Keratinocyte (primary cell): ENCODE measurements at regions not wholly inside any gene's neighbourhood (a gene's known extent, or its start where the extent isn't known, plus 50 kb on each side); places are given as distances from the start of the nearest gene placed in this dataset.

ENCODE experiments used
- DNase-seq: peaks from one replicate; pipeline ENCODE4 v3.0.0-alpha.2; 2011; ENCODE audit warnings: low read depth, missing footprints, low spot score
- FAIRE-seq: peaks from 2 replicates; lab custom pipeline; 2011; peaks lifted over from hg19 to GRCh38; lab: Jason Lieb, UNC
- H2AFZ ChIP-seq: 2 replicates; pipeline ENCODE4 v1.6.0; 2012; ENCODE audit warnings: low read length, control low read depth, inconsistent platforms; ENCODE audit not compliant: control insufficient read depth
- H3K27ac ChIP-seq: 2 replicates; pipeline ENCODE4 v1.5.1; 2011; ENCODE audit warnings: low read length; ENCODE audit not compliant: control insufficient read depth, insufficient read depth
- H3K27me3 ChIP-seq: 3 replicates; pipeline ENCODE4 v1.6.0; 2011; ENCODE audit warnings: low read length; ENCODE audit not compliant: control insufficient read depth, insufficient read depth; ENCODE audit errors: extremely low read depth
- H3K36me3 ChIP-seq, 2 experiments: 2 replicates in 1 of 2; 3 replicates in 1 of 2; pipeline ENCODE4 v1.5.1; 2011; ENCODE audit warnings: low read length in 2 of 2, mild to moderate bottlenecking in 1 of 2; ENCODE audit not compliant: control insufficient read depth in 2 of 2, insufficient read depth in 2 of 2; ENCODE audit errors: extremely low read depth in 1 of 2
- H3K4me1 ChIP-seq: 3 replicates; pipeline ENCODE4 v1.5.1; 2011; ENCODE audit warnings: low read length; ENCODE audit not compliant: control insufficient read depth, insufficient read depth; ENCODE audit errors: extremely low read depth
- H3K4me2 ChIP-seq: 3 replicates; pipeline ENCODE4 v1.6.0; 2011; ENCODE audit warnings: low read depth, low read length; ENCODE audit not compliant: control insufficient read depth, insufficient read depth; ENCODE audit errors: extremely low read depth
- H3K4me3 ChIP-seq, 3 experiments: fragments of 200-600 bp in 1 of 3; sonication (generic) in 1 of 3; 2 replicates in 2 of 3; 3 replicates in 1 of 3; pipeline ENCODE4 v1.5.1; 2011 to 2016; ENCODE audit warnings: low read length in 3 of 3, mild to moderate bottlenecking in 3 of 3, control low read depth in 2 of 3, inconsistent platforms in 1 of 3, low read depth in 1 of 3, mixed read lengths in 1 of 3, mixed run types in 1 of 3, moderate library complexity in 1 of 3; ENCODE audit not compliant: control insufficient read depth in 2 of 3, insufficient read depth in 2 of 3; ENCODE audit errors: extremely low read depth in 1 of 3
- H3K79me2 ChIP-seq: 2 replicates; pipeline ENCODE4 v1.6.0; 2012; ENCODE audit warnings: low read length; ENCODE audit not compliant: control insufficient read depth, insufficient read depth
- H3K9ac ChIP-seq: 3 replicates; pipeline ENCODE4 v1.6.0; 2011; ENCODE audit warnings: low read length; ENCODE audit not compliant: control insufficient read depth, insufficient read depth; ENCODE audit errors: extremely low read depth
- H3K9me1 ChIP-seq: 3 replicates; pipeline ENCODE4 v1.6.0; 2011; ENCODE audit warnings: low read length; ENCODE audit not compliant: control insufficient read depth, insufficient read depth; ENCODE audit errors: extremely low read depth
- H3K9me3 ChIP-seq: 2 replicates; pipeline ENCODE4 v1.5.1; 2012; ENCODE audit warnings: low read depth, low read length; ENCODE audit not compliant: control insufficient read depth
- H4K20me1 ChIP-seq: 3 replicates; pipeline ENCODE4 v1.6.0; 2011; ENCODE audit warnings: low read length; ENCODE audit not compliant: control insufficient read depth, insufficient read depth; ENCODE audit errors: extremely low read depth
- EZH2 ChIP-seq: IDR thresholded peaks from one replicate; pipeline ENCODE4 v1.6.1; 2012; ENCODE audit warnings: inconsistent platforms, mild to moderate bottlenecking, low read length, moderate library complexity
- dilution Hi-C: fragments of 300-500 bp; cut with MboI; formaldehyde crosslinking; loops from one replicate; pipeline ENCODE4 v1.7.0; 2020; ENCODE audit warnings: low sequenced_read_pairs; ENCODE audit not compliant: extremely low pct_ligation_motif_present
- TF ChIP-seq, protein P1 (sequence below), 3 experiments: IDR thresholded peaks in 1 of 3; conservative IDR thresholded peaks in 1 of 3; optimal IDR thresholded peaks in 1 of 3; 2 replicates in 2 of 3; 3 replicates in 1 of 3; pipeline versions ENCODE3 to v1.5.1; 2011; ENCODE audit warnings: low read length in 3 of 3, mild to moderate bottlenecking in 3 of 3, moderate library complexity in 2 of 3, control low read depth in 1 of 3, inconsistent platforms in 1 of 3; ENCODE audit not compliant: insufficient read depth in 2 of 3; ENCODE audit errors: extremely low read depth in 1 of 3

DNA sequence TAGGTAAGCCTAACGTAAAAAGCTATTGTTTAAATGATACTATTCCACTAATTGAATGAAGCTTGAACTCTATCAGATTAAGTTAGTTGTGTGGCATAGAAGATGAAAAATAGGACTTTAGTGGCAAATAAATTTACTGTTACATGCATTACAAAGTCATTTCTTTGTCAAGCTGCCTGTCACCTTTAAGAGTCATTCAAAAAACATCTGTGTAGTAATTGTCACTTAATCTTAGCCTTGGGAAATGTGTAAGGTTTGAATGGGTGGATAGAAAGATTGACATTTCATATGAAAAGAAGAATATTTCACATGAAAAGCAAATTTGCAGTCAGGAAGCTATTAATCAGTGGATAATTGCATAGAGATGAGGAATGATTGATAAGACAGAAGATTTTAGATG is 473.5 kb downstream of the DNAH5 start:
- dilution Hi-C loops: no loop called here
- DNase-seq: no peak

GRCh38 chr5:13470263-13470662 is 474.2 kb downstream of the DNAH5 start:
- no peak for TF ChIP-seq EZH2
- TF ChIP-seq, protein P1, sequence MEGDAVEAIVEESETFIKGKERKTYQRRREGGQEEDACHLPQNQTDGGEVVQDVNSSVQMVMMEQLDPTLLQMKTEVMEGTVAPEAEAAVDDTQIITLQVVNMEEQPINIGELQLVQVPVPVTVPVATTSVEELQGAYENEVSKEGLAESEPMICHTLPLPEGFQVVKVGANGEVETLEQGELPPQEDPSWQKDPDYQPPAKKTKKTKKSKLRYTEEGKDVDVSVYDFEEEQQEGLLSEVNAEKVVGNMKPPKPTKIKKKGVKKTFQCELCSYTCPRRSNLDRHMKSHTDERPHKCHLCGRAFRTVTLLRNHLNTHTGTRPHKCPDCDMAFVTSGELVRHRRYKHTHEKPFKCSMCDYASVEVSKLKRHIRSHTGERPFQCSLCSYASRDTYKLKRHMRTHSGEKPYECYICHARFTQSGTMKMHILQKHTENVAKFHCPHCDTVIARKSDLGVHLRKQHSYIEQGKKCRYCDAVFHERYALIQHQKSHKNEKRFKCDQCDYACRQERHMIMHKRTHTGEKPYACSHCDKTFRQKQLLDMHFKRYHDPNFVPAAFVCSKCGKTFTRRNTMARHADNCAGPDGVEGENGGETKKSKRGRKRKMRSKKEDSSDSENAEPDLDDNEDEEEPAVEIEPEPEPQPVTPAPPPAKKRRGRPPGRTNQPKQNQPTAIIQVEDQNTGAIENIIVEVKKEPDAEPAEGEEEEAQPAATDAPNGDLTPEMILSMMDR (optimal IDR thresholded peaks at IDR 0.05 in 1 of 3, IDR thresholded peaks at IDR 0.05 in 1 of 3, conservative IDR thresholded peaks at IDR 0.05 in 1 of 3; ENCODE audit: extremely low read depth in 1 of 3, insufficient read depth in 2 of 3, low read length in 3 of 3): no peak
- H3K27me3 ChIP-seq: no peaks in the 10 kb centered on the region

More for the DNA sequence above, 473.5 kb downstream of the DNAH5 start:
- H3K4me3 ChIP-seq: no peak overlapping the region
- TF ChIP-seq, protein P1 (optimal IDR thresholded peaks at IDR 0.05 in 1 of 3, IDR thresholded peaks at IDR 0.05 in 1 of 3, conservative IDR thresholded peaks at IDR 0.05 in 1 of 3; ENCODE audit: extremely low read depth in 1 of 3, insufficient read depth in 2 of 3, low read length in 3 of 3): no peak
- TF ChIP-seq EZH2: no peak
- H3K9me1 ChIP-seq: no peaks in the 10 kb centered on the region
- H3K4me2 ChIP-seq: no peak overlapping the region
- no peaks in the 10 kb centered on the region for H4K20me1 ChIP-seq
- no peaks in the 10 kb centered on the region for H3K27me3 ChIP-seq
- H2AFZ ChIP-seq: no peak overlapping the region
- FAIRE-seq: no peak
- no peaks in the 10 kb centered on the region for H3K4me1 ChIP-seq
- no peak overlapping the region for H3K27ac ChIP-seq
- no peaks in the 10 kb centered on the region for H3K9me3 ChIP-seq
- H3K79me2 ChIP-seq: no peaks in the 10 kb centered on the region
- H3K9ac ChIP-seq: no peak overlapping the region
- H3K36me3 ChIP-seq: no peaks in the 10 kb centered on the region

More at GRCh38 chr5:13470263-13470662, 474.2 kb downstream of the DNAH5 start:
- H3K4me1 ChIP-seq: no peaks in the 10 kb centered on the region
- H3K79me2 ChIP-seq: no peaks in the 10 kb centered on the region
- H3K36me3 ChIP-seq: no peaks in the 10 kb centered on the region
- no peak overlapping the region for H3K4me2 ChIP-seq
- no peak for FAIRE-seq
- no peaks in the 10 kb centered on the region for H4K20me1 ChIP-seq
- DNase-seq: no peak
- H3K9ac ChIP-seq: no peak overlapping the region
- H3K9me1 ChIP-seq: no peaks in the 10 kb centered on the region
- no peak overlapping the region for H3K27ac ChIP-seq
- no peaks in the 10 kb centered on the region for H3K9me3 ChIP-seq
- H3K4me3 ChIP-seq: no peak overlapping the region
- no peak overlapping the region for H2AFZ ChIP-seq
- dilution Hi-C loops: no loop called here
